ENCODE measurements at regions not wholly inside any gene's neighbourhood (a gene's known extent, or its start where the extent isn't known, plus 50 kb on each side); places are given as distances from the start of the nearest gene placed in this dataset.
A peak's percentile ranks its signal among the peaks of the same experiment; 100 is the strongest.

DNA sequence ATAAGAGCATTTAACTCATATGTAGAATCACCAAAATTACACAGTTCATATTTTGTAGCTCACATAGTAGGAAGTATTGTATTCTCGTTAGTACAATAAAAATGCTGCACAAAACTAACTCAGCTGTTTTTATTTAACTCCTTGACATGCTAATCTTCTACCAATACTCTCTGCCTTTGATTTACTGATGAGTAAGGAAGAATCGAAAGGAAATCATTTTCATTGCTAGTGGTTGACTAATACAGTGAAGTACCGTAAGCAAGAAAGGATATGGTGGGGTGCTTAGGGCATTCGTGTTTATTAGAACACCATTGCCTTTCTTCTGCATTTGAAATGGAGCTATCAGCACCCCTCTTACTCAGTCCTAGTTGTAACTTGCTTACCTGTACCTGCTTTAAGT lies 1239.1 kb upstream of the TENM3 start:
- no peak overlapping the region for H3K4me3 ChIP-seq
- H3K36me3 ChIP-seq, result no peaks in the 10 kb centered on the region
- 87 to 92% (median 91%) methylated on average over 4 of the region's 4 CpGs for WGBS, 4 donors
- TF ChIP-seq POLR2A (IDR thresholded peaks at IDR 0.05), result no peak
- TF ChIP-seq, protein P1, sequence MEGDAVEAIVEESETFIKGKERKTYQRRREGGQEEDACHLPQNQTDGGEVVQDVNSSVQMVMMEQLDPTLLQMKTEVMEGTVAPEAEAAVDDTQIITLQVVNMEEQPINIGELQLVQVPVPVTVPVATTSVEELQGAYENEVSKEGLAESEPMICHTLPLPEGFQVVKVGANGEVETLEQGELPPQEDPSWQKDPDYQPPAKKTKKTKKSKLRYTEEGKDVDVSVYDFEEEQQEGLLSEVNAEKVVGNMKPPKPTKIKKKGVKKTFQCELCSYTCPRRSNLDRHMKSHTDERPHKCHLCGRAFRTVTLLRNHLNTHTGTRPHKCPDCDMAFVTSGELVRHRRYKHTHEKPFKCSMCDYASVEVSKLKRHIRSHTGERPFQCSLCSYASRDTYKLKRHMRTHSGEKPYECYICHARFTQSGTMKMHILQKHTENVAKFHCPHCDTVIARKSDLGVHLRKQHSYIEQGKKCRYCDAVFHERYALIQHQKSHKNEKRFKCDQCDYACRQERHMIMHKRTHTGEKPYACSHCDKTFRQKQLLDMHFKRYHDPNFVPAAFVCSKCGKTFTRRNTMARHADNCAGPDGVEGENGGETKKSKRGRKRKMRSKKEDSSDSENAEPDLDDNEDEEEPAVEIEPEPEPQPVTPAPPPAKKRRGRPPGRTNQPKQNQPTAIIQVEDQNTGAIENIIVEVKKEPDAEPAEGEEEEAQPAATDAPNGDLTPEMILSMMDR (IDR thresholded peaks at IDR 0.05), result no peak
- H3K4me1 ChIP-seq, result no peaks in the 10 kb centered on the region
- intact Hi-C loops (cut with DNase I), result no loop called here
- no peak for ATAC-seq
- DNase-seq, result no peak
- no peak overlapping the region for H3K27ac ChIP-seq
- no peaks in the 10 kb centered on the region for H3K27me3 ChIP-seq
- no peaks in the 10 kb centered on the region for H3K9me3 ChIP-seq

DNA sequence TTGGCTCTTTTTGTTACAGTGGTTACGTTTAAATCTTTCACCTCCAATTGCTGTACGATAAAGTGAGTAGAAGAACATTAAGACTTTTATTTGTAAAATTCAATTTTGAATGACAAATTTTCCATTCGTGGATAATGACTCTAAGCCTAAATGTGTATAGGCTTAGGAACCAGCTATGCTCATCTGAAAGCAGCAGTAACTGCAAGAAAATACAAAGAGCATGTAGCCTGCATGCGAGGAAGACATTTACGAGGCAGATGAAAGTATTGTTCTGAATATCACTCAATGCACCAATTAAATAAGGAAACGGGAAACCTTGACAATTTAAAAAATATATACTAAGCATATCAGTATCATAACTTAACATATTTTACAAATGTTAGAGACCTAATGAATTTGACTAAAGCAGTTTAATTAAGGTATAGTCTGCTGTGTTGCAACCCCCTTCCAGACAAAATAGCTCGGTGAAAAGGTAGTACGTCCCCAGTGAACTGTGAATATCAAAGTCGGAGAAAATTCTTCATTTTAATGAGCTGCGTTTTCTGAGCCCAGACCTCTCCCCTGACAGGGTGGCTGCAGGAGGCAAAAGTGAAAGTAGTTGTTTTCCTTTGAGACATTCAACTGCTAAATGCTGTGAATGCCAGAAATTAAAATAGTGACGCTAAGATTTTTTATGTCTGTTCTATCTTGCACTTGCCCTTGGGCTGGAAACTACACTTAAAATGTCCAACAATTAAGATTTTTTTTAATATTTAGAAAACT lies 1236.5 kb upstream of the TENM3 start:
- Histone ChIP-seq H3K27me3 (no peaks in the 10 kb centered on the region), H3K27ac (no peak overlapping the region), H3K9me3 (peaks cover 0 to 2% (median 0%) of the 10 kb centered on the region in 12 donors), H3K4me3 (peak overlapping the region in 5 of 12 donors; percentile 6 to 23 (median 9)), H3K36me3 (no peaks in the 10 kb centered on the region), H3K4me1 (no peaks in the 10 kb centered on the region)
- no peak for ATAC-seq
- intact Hi-C loops (cut with DNase I), result no loop called here
- 49 to 61% (median 52%) methylated on average over 11 of the region's 11 CpGs for WGBS, 4 donors
- DNase-seq, result no peak
- no peak for TF ChIP-seq POLR2A (IDR thresholded peaks at IDR 0.05)
- TF ChIP-seq, protein P1 (IDR thresholded peaks at IDR 0.05), result no peak

DNA sequence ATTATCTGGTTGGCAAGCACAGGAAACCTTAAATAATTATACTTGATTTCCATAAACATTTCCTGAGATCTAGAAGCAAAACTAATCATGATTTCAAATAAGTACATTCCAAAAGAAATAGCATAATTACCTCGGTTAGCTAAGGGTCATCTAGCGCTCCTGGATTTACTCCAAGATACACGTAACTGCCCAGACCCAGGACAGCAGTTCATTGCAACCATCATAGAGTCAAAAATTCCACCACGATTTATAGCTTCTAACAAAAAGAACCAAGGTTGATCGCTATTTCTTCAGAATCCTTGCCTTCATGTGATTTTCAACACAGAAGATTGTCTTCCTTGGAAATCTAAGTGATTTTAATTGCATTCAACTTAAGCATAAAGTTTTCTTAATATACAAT lies 1235.5 kb upstream of the TENM3 start:
- no peak for TF ChIP-seq POLR2A (IDR thresholded peaks at IDR 0.05)
- TF ChIP-seq, protein P1 (IDR thresholded peaks at IDR 0.05), result no peak
- no peak overlapping the region for H3K4me3 ChIP-seq
- DNase-seq (no peak), ATAC-seq (no peak)
- no peaks in the 10 kb centered on the region for H3K27me3 ChIP-seq
- peaks cover 0 to 6% (median 0%) of the 10 kb centered on the region in 12 donors for H3K9me3 ChIP-seq
- no peak overlapping the region for H3K27ac ChIP-seq
- intact Hi-C loops (cut with DNase I), result no loop called here
- 61 to 76% (median 64%) methylated on average over 5 of the region's 5 CpGs for WGBS, 4 donors
- no peaks in the 10 kb centered on the region for H3K4me1 ChIP-seq
- no peaks in the 10 kb centered on the region for H3K36me3 ChIP-seq

DNA sequence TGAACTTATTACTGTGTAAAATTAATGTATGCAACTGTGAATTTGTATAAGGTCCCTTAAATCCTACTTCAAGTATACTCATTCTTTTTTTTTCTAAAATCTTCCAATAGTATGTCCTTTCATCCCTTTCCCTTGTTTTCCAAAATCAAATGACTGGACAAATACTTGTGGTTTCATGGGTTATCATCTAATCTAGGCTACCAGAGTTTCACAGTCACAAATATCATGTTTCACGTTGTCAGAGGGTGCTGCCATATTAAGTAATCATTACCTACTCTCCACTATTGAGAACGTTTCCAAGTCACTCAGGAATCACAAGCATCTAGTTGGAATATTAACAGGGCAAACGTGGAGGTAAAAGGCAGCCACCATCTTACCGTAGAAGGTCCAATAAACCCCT lies 1235.0 kb upstream of the TENM3 start:
- ATAC-seq, result no peak
- Histone ChIP-seq H3K4me3 (no peak overlapping the region), H3K9me3 (peaks cover 0 to 6% (median 0%) of the 10 kb centered on the region in 12 donors), H3K27me3 (no peaks in the 10 kb centered on the region), H3K4me1 (no peaks in the 10 kb centered on the region), H3K36me3 (no peaks in the 10 kb centered on the region), H3K27ac (no peak overlapping the region)
- TF ChIP-seq, protein P1 (IDR thresholded peaks at IDR 0.05), result no peak
- no peak for TF ChIP-seq POLR2A (IDR thresholded peaks at IDR 0.05)
- intact Hi-C loops (cut with DNase I), result no loop called here
- no peak for DNase-seq
- WGBS, 4 donors, result 62 to 65% (median 65%) methylated on average over 4 of the region's 4 CpGs

Measured in heart left ventricle (tissue), 16 donors.